ENCODE measurements at regions not wholly inside any gene's neighbourhood (a gene's known extent, or its start where the extent isn't known, plus 50 kb on each side); places are given as distances from the start of the nearest gene placed in this dataset.

- Histone ChIP-seq H3K27me3 (no peaks in the 10 kb centered on the region), H3K36me3 (no peaks in the 10 kb centered on the region), H3K9me3 (no peaks in the 10 kb centered on the region), H3K4me3 (no peak overlapping the region), H3K27ac (no peak overlapping the region), H3K4me1 (peaks cover 0 to 13% of the 10 kb centered on the region in 2 donors)
- TF ChIP-seq CTCF (IDR thresholded peaks at IDR 0.05): no peak
- no peak for DNase-seq (ENCODE audit: low spot score)
Observed at GRCh38 chr5:124192716-124193115, 553.7 kb downstream of the ZNF608 start.

- no peak for TF ChIP-seq CTCF (IDR thresholded peaks at IDR 0.05)
- no peak for DNase-seq (ENCODE audit: low spot score)
- no peaks in the 10 kb centered on the region for H3K4me1 ChIP-seq
- H3K27me3 ChIP-seq: no peaks in the 10 kb centered on the region
- no peak overlapping the region for H3K4me3 ChIP-seq
- H3K9me3 ChIP-seq: no peaks in the 10 kb centered on the region
- no peak overlapping the region for H3K27ac ChIP-seq
- H3K36me3 ChIP-seq: no peaks in the 10 kb centered on the region
Observed at GRCh38 chr5:124185716-124186115, 560.7 kb downstream of the ZNF608 start.

- TF ChIP-seq CTCF (IDR thresholded peaks at IDR 0.05): no peak
- no peaks in the 10 kb centered on the region for H3K36me3 ChIP-seq
- H3K4me3 ChIP-seq: no peak overlapping the region
- no peaks in the 10 kb centered on the region for H3K9me3 ChIP-seq
- H3K4me1 ChIP-seq: no peaks in the 10 kb centered on the region
- no peak overlapping the region for H3K27ac ChIP-seq
- DNase-seq (ENCODE audit: low spot score): no peak
- H3K27me3 ChIP-seq: no peaks in the 10 kb centered on the region
Observed at GRCh38 chr5:124182133-124182532, 564.3 kb downstream of the ZNF608 start.

- Histone ChIP-seq H3K4me1 (peaks cover 0 to 5% of the 10 kb centered on the region in 2 donors), H3K4me3 (no peak overlapping the region), H3K27me3 (no peaks in the 10 kb centered on the region), H3K27ac (no peak overlapping the region), H3K36me3 (no peaks in the 10 kb centered on the region), H3K9me3 (no peaks in the 10 kb centered on the region)
- no peak for TF ChIP-seq CTCF (IDR thresholded peaks at IDR 0.05)
- DNase-seq (ENCODE audit: low spot score): no peak
Observed at GRCh38 chr5:124180875-124181461, 565.5 kb downstream of the ZNF608 start.

- Histone ChIP-seq H3K27me3 (no peaks in the 10 kb centered on the region), H3K4me3 (no peak overlapping the region), H3K36me3 (no peaks in the 10 kb centered on the region), H3K9me3 (no peaks in the 10 kb centered on the region), H3K27ac (no peak overlapping the region), H3K4me1 (peaks cover 0 to 5% of the 10 kb centered on the region in 2 donors)
- no peak for DNase-seq (ENCODE audit: low spot score)
- TF ChIP-seq CTCF (IDR thresholded peaks at IDR 0.05): no peak
Observed at GRCh38 chr5:124180299-124180874, 566.1 kb downstream of the ZNF608 start.

- no peaks in the 10 kb centered on the region for H3K36me3 ChIP-seq
- DNase-seq (ENCODE audit: low spot score): no peak
- TF ChIP-seq CTCF (IDR thresholded peaks at IDR 0.05): no peak
- peaks cover 0 to 5% of the 10 kb centered on the region in 2 donors for H3K4me1 ChIP-seq
- no peaks in the 10 kb centered on the region for H3K9me3 ChIP-seq
- no peaks in the 10 kb centered on the region for H3K27me3 ChIP-seq
- H3K27ac ChIP-seq: no peak overlapping the region
- no peak overlapping the region for H3K4me3 ChIP-seq
Observed at GRCh38 chr5:124179819-124180218, 566.6 kb downstream of the ZNF608 start.
